LoVo (cell line): ENCODE measurements at regions not wholly inside any gene's neighbourhood (a gene's known extent, or its start where the extent isn't known, plus 50 kb on each side); places are given as distances from the start of the nearest gene placed in this dataset.
"Not testable (repeated sequence)": the region's sequence is repeated elsewhere in the genome, so short reads cannot be mapped to it uniquely, and the experiment has no call there.

Experiments used
- DNase-seq: peaks from one replicate; pipeline ENCODE4 v3.0.0-alpha.2; 2016; ENCODE audit warnings: low spot score

- DNase-seq = no peak
Observed at GRCh38 chr10:28445516-28445915, 87.4 kb upstream of the WAC start.

GRCh38 chr10:28449382-28449781 lies 83.5 kb upstream of the WAC start:
- DNase-seq = no peak

- DNase-seq = no peak
Observed at GRCh38 chr10:28449926-28450325, 83.0 kb upstream of the WAC start.

DNA sequence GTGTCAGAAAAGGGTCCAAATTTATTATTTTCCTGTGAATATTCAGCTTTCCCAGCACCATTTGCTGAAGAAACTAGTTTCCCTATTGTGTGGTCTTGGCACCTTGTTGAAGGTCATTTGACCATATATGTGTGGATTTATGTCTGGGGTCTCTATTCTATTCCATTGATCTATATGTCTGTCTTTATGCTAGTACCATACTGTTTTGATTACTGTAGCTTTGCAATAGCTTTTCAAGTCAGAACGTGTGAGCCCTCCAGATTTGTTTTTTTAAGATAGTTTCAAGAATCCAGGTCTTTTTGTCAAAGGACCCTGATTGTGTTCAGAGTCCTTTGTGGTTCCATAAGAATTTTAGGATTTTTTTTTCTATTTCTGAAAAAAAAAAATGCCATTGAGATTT lies 79.0 kb upstream of the WAC start:
- no peak for DNase-seq

DNA sequence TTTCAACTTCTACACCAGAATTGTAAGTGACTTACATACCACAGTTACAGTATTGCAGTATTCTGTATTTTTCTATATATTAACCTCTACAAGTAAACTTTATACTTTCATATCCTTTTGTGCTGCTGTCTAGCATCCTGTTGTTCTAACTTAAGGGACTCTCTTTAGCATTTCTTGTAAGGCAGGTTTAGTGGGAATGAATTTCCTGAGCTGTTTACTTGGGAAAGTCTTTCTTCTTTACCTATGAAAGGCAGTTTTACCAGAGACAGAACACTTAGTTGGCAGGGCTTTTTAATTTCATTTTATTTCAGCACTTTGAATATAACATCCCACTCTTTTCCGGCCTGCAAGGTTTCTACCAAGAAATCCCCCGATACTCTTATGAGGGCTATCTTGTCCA lies 75.8 kb upstream of the WAC start:
- DNase-seq = no peak

- not testable (repeated sequence) for DNase-seq
Observed at GRCh38 chr10:28457873-28458272, 75.0 kb upstream of the WAC start.

- no peak for DNase-seq
Observed at GRCh38 chr10:28459453-28460144, 73.3 kb upstream of the WAC start.

DNA sequence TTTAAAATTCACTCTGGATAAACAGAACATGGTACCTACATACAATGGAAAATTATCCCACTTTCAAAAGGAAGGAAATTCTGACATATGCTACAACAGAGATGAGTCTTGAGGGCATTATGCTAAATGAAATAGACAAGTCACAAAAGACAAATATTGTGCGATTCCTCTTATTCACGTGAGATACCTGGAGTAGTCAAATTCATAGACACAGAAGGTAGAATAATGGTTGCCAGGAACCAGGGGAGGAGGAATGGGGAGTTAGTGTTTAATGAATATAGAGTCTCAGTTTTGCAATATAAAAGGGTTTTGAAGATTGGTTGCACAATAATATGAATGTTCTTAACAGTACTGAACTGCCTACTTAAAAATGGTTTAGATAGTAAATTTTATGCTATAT lies 69.8 kb upstream of the WAC start:
- DNase-seq = no peak

DNA sequence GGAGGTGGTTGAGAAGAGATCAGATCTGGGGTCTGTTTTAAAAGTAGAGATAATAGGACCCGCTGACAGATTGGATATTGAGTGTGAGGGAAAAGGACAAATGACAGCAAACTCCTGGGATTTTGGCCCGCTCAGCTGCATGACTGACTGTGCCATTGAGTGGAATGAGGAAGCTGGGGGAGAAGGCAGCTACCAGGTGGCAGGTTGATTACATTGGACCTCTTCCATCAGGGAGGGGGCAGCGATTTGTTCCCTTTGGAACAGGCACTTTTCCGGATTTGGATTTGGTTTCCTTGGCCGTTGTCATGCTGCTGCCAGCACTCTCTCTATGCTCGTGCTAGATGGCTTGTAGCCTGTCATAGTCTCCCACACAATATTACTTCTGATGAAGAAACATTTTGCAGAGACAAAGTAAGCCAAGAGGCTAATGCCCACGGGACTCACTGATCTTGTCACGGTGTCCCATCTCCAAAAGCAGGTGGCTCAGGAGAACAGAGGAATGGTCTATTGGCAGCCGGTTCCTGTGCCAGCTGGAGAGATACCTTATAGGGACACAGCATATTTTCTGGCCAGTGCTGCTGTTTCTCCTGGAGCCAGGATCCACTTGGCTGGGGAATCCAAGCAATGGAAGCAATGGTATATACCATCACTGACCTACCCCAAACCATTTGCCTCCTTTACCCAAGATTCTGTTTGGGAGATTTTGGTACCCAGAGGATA lies 69.1 kb upstream of the WAC start:
- DNase-seq = no peak

GRCh38 chr10:28467615-28468014 lies 65.3 kb upstream of the WAC start:
- DNase-seq = no peak

DNA sequence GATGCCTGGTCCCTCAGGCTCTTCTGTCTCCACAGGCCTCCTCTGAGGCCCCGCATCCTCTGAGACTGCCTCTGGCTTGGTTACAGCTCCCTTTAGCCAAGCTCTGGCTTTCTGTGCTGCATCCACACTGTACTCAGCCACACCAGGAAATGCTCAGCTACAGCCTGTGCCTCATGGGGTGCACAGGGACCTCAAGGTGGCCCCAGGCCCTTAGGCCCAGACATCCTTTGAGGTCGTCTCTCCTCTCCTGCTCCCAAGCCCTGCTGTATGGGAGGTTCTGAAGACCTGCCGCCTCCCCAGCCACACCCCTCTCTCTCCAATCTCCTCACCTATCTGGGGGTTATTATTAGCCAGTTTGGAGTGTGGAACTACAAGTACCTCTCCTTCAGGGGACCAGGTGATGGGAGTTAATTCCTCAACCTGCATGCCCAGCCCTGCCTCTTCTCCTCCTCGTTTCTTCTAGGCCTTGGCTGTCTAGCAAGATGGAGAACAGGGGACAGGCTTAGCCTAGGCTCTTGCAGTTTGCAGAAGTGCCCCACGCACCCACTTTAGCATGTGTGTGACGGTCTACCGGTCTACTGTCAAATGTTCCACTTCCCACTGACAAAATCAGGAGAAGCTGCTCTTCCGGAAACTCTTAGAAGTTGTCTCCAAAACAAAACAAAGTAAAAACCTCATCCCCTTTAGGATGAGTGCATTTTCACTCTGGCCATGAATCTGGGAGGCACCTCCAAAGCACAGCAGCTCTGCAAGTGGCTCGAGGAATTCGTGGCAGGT lies 64.0 kb upstream of the WAC start:
- no peak for DNase-seq

DNA sequence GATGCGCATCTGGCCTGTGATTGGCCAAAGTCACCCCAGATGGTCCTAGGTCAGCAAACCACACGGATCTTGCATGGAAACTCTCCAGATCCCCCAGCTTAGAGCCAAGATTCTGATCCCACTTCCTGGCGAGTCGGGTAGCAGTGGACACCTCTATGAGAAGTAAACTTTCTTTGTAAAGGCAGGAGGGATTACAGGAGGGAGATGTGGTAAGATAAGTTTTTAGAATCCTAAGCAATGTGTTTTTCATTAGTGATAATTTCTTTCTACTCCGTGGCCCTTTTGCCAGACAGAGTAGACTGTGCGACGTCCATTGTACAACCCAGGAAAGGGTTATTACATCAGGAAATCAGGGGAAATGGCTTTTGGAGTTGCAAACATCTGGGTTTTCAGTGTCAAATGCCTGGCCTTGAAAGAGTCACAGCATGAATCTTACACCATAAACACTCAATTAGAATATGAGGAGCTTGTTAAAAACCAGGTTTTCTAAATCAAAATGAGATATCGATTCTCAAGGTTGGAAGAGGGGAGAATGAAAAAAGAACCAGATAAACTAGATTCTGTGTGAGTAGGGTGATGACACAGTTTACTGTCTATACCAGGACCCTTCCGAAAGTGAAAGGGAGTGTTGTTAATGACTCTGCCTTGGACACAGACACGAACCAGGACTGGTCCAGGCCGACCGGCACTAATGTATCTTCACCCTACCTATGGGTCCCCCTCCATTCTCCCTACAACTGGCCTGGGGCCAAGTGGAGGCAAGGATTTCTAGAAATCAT lies 61.9 kb upstream of the WAC start:
- DNase-seq = no peak

- DNase-seq = no peak
Observed at GRCh38 chr10:28471652-28472050, 61.3 kb upstream of the WAC start.

DNA sequence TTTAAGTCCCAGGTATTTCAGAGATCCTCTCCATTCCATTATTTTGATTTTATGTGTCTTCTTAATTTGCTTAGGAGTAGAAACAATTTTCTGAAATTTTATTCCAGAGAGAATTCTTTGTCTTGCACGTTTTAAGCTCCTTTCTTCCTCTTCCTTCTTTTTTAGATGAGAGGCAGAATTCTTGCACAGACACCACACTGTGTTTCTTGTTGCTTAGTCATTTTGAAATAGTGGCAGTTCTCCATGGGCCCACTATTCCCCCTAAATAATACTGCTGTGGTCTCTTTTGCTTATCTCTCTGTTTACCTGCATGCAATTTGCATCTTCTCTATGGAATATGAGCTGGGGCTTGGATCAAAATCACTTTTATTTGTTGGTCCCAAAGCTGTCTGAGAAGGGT lies 54.3 kb upstream of the WAC start:
- DNase-seq = no peak

GRCh38 chr10:28479425-28479865 lies 53.5 kb upstream of the WAC start:
- DNase-seq = no peak

DNA sequence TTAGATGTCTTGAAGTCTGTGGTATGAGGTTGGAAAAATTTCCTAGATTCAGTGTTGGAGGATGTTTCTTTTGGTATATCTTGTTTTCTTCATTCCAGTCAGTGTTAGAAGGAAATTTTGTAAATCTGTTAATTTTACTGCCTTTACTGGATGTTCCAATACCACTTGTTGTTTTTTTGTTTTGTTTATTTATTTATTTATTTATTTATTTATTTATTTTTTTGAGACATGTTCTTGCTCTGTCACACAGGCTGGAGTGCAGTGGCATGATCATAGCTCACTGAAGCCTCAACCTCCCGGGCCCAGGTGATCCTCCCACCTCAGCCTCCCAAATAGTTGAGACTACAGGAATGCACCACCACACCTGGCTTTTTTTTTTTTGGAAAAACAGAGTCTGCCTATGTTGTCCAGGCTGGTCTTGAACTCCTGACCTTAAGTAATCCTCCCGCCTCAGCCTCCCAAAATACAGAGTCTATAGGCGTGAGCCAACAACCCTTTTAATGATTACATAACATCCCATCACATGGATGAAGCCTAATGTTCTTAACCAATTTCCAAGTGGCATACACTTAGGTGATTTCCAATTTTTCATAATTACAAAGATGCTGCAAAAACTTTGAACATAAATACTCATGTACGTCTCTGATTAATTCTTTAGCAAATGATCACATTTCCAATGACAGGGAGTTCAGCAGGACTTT lies 52.8 kb upstream of the WAC start:
- DNase-seq = no peak

GRCh38 chr10:28480628-28480965 lies 52.3 kb upstream of the WAC start:
- DNase-seq = no peak

DNA sequence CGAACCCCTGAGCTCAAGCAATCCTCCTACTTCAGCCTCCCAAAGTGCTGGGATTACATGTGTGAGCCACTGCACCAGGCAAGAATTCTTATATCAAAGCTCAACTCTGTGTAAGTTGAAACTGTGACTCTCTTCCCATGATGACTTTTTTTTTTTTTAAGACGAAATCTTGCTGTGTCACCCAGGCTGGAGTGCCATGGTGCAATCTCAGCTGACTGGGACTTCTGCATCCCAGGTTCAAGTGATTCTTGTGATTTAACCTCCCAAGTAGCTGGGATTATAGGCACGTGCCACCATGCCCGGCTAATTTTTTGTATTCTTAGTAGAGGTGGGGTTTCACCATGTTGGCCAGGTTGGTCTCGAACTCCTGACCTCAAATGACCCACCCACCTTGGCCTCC lies 51.6 kb upstream of the WAC start:
- DNase-seq = not testable (repeated sequence)

GRCh38 chr10:28481968-28482367 lies 51.0 kb upstream of the WAC start:
- DNase-seq = no peak
